ENCODE measurements at regions not wholly inside any gene's neighbourhood (a gene's known extent, or its start where the extent isn't known, plus 50 kb on each side); places are given as distances from the start of the nearest gene placed in this dataset.

- H3K9me3 ChIP-seq (ENCODE audit: low read depth, low read length, poor library complexity, severe bottlenecking): no peaks in the 10 kb centered on the region
- BruUV-seq (replicated peaks): no TSS peak
- DNase-seq (ENCODE audit: low spot score): no peak
- intact Hi-C loops (cut with micrococcal nuclease; ENCODE audit: unreplicated experiment): no loop called here
- POLR2A ChIA-PET (ENCODE audit: low non-redundant PET): interaction anchor here (0.6 to 0.7 kb wide), 2 partner anchors 10 to 344 kb away, joined by 3 read pairs; no protein-coding TSS in a partner anchor
- H3K36me3 ChIP-seq (ENCODE audit: insufficient read depth, low read length, poor library complexity, severe bottlenecking): no peaks in the 10 kb centered on the region
- CTCF ChIA-PET: no interaction called here
- no peak overlapping the region for H3K27ac ChIP-seq (ENCODE audit: low read depth, low read length, poor library complexity, severe bottlenecking)
- no peaks in the 10 kb centered on the region for H3K27me3 ChIP-seq (replicated peaks; ENCODE audit: insufficient read depth, low read depth, low read length, poor library complexity)
- no peak for TF ChIP-seq EZH2 (IDR thresholded peaks at IDR 0.05; ENCODE audit: borderline replicate concordance, low read depth, low read length, poor library complexity, severe bottlenecking)
- no peak for TF ChIP-seq CTCF (conservative IDR thresholded peaks at IDR 0.05; ENCODE audit: low read depth, low read length)
- no peak overlapping the region for H3K4me3 ChIP-seq (ENCODE audit: low read depth, low read length, poor library complexity, severe bottlenecking)
- peaks cover 30% of the 10 kb centered on the region for H3K4me1 ChIP-seq (ENCODE audit: insufficient read depth, low read length, poor library complexity, severe bottlenecking)
Observed at GRCh38 chr2:143952536-143952935, 567.4 kb downstream of the ZEB2 start.

GRCh38 chr2:143950704-143951103, 569.2 kb downstream of the ZEB2 start:
- ChIA-PET POLR2A (ENCODE audit: low non-redundant PET) (no interaction called here), CTCF (no interaction called here)
- DNase-seq (ENCODE audit: low spot score): no peak
- Histone ChIP-seq H3K4me1 (ENCODE audit: insufficient read depth, low read length, poor library complexity, severe bottlenecking) (peaks cover 30% of the 10 kb centered on the region), H3K9me3 (ENCODE audit: low read depth, low read length, poor library complexity, severe bottlenecking) (no peaks in the 10 kb centered on the region), H3K27me3 (replicated peaks; ENCODE audit: insufficient read depth, low read depth, low read length, poor library complexity) (no peaks in the 10 kb centered on the region), H3K36me3 (ENCODE audit: insufficient read depth, low read length, poor library complexity, severe bottlenecking) (no peaks in the 10 kb centered on the region), H3K4me3 (ENCODE audit: low read depth, low read length, poor library complexity, severe bottlenecking) (no peak overlapping the region), H3K27ac (ENCODE audit: low read depth, low read length, poor library complexity, severe bottlenecking) (no peak overlapping the region)
- no peak for TF ChIP-seq CTCF (conservative IDR thresholded peaks at IDR 0.05; ENCODE audit: low read depth, low read length)
- no peak for TF ChIP-seq EZH2 (IDR thresholded peaks at IDR 0.05; ENCODE audit: borderline replicate concordance, low read depth, low read length, poor library complexity, severe bottlenecking)
- intact Hi-C loops (cut with micrococcal nuclease; ENCODE audit: unreplicated experiment): no loop called here
- BruUV-seq (replicated peaks): no TSS peak

- DNase-seq (ENCODE audit: low spot score): no peak
- Histone ChIP-seq H3K4me3 (ENCODE audit: low read depth, low read length, poor library complexity, severe bottlenecking) (no peak overlapping the region), H3K27ac (ENCODE audit: low read depth, low read length, poor library complexity, severe bottlenecking) (no peak overlapping the region), H3K27me3 (replicated peaks; ENCODE audit: insufficient read depth, low read depth, low read length, poor library complexity) (no peaks in the 10 kb centered on the region), H3K36me3 (ENCODE audit: insufficient read depth, low read length, poor library complexity, severe bottlenecking) (no peaks in the 10 kb centered on the region), H3K9me3 (ENCODE audit: low read depth, low read length, poor library complexity, severe bottlenecking) (no peaks in the 10 kb centered on the region), H3K4me1 (ENCODE audit: insufficient read depth, low read length, poor library complexity, severe bottlenecking) (peaks cover 19% of the 10 kb centered on the region)
- POLR2A ChIA-PET (ENCODE audit: low non-redundant PET): no interaction called here
- no peak for TF ChIP-seq EZH2 (IDR thresholded peaks at IDR 0.05; ENCODE audit: borderline replicate concordance, low read depth, low read length, poor library complexity, severe bottlenecking)
- no peak for TF ChIP-seq CTCF (conservative IDR thresholded peaks at IDR 0.05; ENCODE audit: low read depth, low read length)
- intact Hi-C loops (cut with micrococcal nuclease; ENCODE audit: unreplicated experiment): no loop called here
- CTCF ChIA-PET: no interaction called here
- no TSS peak for BruUV-seq (replicated peaks)
Observed at GRCh38 chr2:143949121-143949848, 570.6 kb downstream of the ZEB2 start.
